ENCODE measurements at regions not wholly inside any gene's neighbourhood (a gene's known extent, or its start where the extent isn't known, plus 50 kb on each side); places are given as distances from the start of the nearest gene placed in this dataset.

DNA sequence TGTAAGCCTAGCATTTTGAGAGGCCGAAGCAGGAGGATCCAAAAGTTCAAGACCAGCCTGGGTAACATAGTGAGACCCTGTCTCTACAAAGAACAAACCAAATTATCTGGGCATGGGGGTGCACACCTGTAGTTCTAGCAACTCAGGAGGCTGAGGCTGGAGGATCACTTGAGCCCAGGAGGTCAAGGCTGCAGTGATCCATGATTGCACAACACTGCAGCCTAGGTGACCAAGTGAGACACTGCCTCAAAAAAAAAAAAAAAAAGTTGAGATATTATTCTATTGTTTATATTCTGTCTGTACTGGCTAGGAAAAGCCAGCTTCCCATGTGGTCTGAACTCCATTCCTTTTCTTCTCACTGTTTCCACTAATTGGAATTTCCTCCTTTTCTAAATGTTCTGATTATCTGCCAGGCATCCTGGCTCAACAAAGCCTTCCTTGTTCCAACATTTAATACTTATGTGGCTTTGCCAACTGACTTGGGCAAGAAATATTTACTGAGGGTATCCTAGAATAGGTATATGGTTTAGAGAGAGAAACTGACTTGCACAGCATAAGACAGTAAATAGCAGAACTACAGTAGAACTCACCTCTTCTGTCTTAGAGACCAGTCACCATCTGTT lies 175.2 kb upstream of the ADAMTS3 start:
- no peak overlapping the region for H2AFZ ChIP-seq (ENCODE audit: low read length)
- H3T11ph ChIP-seq (ENCODE audit: low read length) = no peak overlapping the region
- H4K20me1 ChIP-seq (ENCODE audit: control insufficient read depth, insufficient read depth, insufficient read length) = no peaks in the 10 kb centered on the region
- no peak overlapping the region for H3K27ac Mint-ChIP-seq
- H3K18ac ChIP-seq (ENCODE audit: insufficient read length, low read depth, low read length) = no peak overlapping the region
- no peak overlapping the region for H2BK15ac ChIP-seq (ENCODE audit: low read depth, low read length)
- H3K79me1 ChIP-seq (ENCODE audit: insufficient read depth, low read depth, low read length, poor library complexity, severe bottlenecking) = no peaks in the 10 kb centered on the region
- no CpG with 5 or more reads among the region's 1 CpG for WGBS (ENCODE audit: extremely low coverage, insufficient read length, low lambda C conversion rate)
- H3K36me3 Mint-ChIP-seq (ENCODE audit: insufficient read depth in 1 of 3, low read depth in 3 of 3) = no peaks in the 10 kb centered on the region
- H4K91ac ChIP-seq (ENCODE audit: insufficient read length, low read depth, low read length) = no peak overlapping the region
- H2BK12ac ChIP-seq (ENCODE audit: insufficient read length, low read depth, low read length) = no peak overlapping the region
- H4K5ac ChIP-seq (ENCODE audit: insufficient read length, low read depth, low read length) = no peak overlapping the region
- no peaks in the 10 kb centered on the region for H3K4me1 Mint-ChIP-seq
- H3K23ac ChIP-seq (ENCODE audit: insufficient read length, low read depth, low read length) = no peak overlapping the region
- no peaks in the 10 kb centered on the region for H3K4me1 ChIP-seq (ENCODE audit: insufficient read depth, low read length)
- no peak overlapping the region for H3K14ac ChIP-seq (ENCODE audit: insufficient read depth, low read length)
- DNase-seq = no peak
- no peaks in the 10 kb centered on the region for H3K9me3 Mint-ChIP-seq
- no peaks in the 10 kb centered on the region for H3K79me2 ChIP-seq (ENCODE audit: insufficient read depth, low read length)
- no peak overlapping the region for H2BK5ac ChIP-seq (ENCODE audit: insufficient read length, low read length)
- no peaks in the 10 kb centered on the region for H3K9me3 ChIP-seq (ENCODE audit: control insufficient read depth, low read depth, low read length)
- no peak overlapping the region for H3K4me3 Mint-ChIP-seq
- H3K56ac ChIP-seq (ENCODE audit: insufficient read length, low read depth, low read length) = no peak overlapping the region
- no peak overlapping the region for H3K9ac ChIP-seq (ENCODE audit: extremely low read depth, insufficient read length, low read length)
- H2BK20ac ChIP-seq (ENCODE audit: low read depth, low read length, poor library complexity, severe bottlenecking) = no peak overlapping the region
- H4K8ac ChIP-seq (replicated peaks; ENCODE audit: insufficient read length, low read depth, low read length) = no peak overlapping the region
- no peak overlapping the region for H3K4ac ChIP-seq (ENCODE audit: low read depth, low read length)
- TF ChIP-seq CTCF (conservative IDR thresholded peaks at IDR 0.05) = no peak
- no peak overlapping the region for H3K27ac ChIP-seq (ENCODE audit: insufficient read length, low read depth, low read length)
- H3K27me3 ChIP-seq (ENCODE audit: insufficient read depth, low read length) = no peaks in the 10 kb centered on the region
- H2BK120ac ChIP-seq (ENCODE audit: low read depth, low read length, poor library complexity, severe bottlenecking) = no peak overlapping the region
- no peak overlapping the region for H2AK5ac ChIP-seq (ENCODE audit: insufficient read length, low read length)
- H3K27me3 Mint-ChIP-seq (ENCODE audit: low read depth) = no peaks in the 10 kb centered on the region; the same call in 1 of the 2 replicates
- H3K4me2 ChIP-seq (ENCODE audit: insufficient read depth, insufficient read length, low read length) = no peak overlapping the region
- H3K23me2 ChIP-seq (ENCODE audit: insufficient read length, low read depth, low read length, poor library complexity, severe bottlenecking) = no peaks in the 10 kb centered on the region

Measured in H9 (cell line).